HTR-8/SVneo (cell line): ENCODE measurements at regions not wholly inside any gene's neighbourhood (a gene's known extent, or its start where the extent isn't known, plus 50 kb on each side); places are given as distances from the start of the nearest gene placed in this dataset.
"Not testable (repeated sequence)": the region's sequence is repeated elsewhere in the genome, so short reads cannot be mapped to it uniquely, and the experiment has no call there.

Experiments
- DNase-seq: peaks from one replicate; pipeline ENCODE4 v3.0.0; 2011; ENCODE audit warnings: low spot score, mixed read lengths; ENCODE audit not compliant: insufficient read length
- FAIRE-seq: peaks from 2 replicates; lab custom pipeline; 2011; peaks lifted over from hg19 to GRCh38; lab: Jason Lieb, UNC

DNA sequence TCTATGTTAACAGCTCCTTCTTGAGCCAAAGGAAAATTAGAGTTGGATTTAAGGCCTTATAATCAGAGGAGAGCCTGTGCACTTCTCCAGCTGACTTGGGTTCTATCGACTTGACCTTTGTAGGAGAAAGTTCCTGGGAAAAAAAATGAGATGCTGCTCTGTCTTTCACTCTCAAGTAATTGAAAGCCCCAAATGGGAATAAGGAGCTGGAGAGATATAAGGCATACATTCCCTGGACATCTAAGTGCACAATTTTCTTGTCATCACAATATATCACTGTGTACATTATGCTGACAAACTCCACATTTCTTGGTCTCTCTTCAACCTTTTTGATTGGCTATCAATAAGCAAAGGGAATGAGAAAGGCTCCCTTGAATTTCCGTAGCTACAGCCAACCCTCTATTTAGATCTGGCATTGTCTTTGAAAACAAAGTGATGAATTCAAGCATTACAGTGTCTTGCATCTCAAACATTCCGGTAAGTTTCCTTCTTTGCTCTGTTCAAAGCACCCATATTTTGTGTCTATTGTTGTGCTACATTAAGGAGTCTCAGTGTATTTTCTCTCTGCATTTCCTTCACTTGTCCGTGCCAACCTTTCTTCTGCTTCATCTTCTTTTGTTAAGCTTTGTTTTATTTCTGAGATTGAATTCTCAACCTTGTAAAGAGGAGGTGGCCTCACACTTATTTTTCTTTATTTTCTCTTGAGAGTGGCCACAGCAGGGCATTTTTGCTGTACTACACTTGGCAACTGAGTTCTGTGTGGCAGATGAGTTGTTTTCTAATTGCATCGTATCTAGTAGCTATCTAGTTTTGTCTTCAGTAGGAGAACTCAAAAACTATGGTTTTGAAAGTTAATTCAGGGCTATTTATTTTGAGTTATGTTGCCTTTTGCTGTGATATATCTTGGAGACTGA is 450.3 kb upstream of the MAN1A1 start:
- FAIRE-seq, result no peak
- no peak for DNase-seq

DNA sequence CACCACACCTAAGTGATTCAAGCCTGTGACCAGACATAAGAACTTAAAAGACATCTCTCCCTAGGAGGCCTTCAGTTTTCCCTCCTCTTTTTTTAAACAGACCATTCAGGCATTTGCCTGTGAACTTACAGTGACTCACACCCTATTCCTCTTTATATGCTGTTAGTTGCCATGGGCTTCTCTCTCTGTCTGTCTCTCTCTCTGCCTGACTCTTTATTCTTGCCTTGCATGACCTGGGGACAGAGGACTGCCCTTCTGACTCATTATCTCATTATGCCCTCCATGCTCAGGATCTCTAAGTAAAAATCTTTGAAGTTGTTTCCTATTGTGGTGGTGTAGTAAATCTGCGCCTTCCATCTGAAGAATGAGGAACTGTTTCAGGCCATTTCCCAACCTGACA is 442.2 kb upstream of the MAN1A1 start:
- no peak for FAIRE-seq
- no peak for DNase-seq

DNA sequence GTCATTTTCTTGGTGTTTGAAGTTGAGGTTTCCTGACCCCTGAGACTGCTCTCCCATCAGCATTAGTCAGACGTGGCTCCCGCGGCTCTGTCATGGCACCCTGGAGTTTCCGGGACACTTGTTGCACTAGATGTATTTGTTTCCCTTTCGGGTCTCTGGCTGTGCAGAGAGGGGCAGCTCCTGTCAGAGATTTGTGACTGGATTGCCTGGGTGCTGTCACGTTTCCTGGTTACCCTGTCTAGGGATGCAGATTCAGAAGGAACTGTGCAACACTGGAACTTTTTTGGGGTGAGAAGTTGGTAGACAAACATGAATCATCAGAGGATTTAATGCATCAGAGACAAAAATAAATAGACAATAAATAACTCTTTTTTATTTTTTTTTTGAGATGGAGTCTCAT is 431.8 kb upstream of the MAN1A1 start:
- FAIRE-seq (no peak), DNase-seq (no peak)

GRCh38 chr6:119768201-119768600 is 418.6 kb upstream of the MAN1A1 start:
- no peak for DNase-seq
- no peak for FAIRE-seq

- FAIRE-seq, result no peak
Observed at GRCh38 chr6:119764927-119765681, 415.5 kb upstream of the MAN1A1 start.

GRCh38 chr6:119760046-119760445 is 410.5 kb upstream of the MAN1A1 start:
- DNase-seq (no peak), FAIRE-seq (peak; percentile 20)

More at GRCh38 chr6:119764927-119765681, 415.5 kb upstream of the MAN1A1 start:
- DNase-seq, result no peak

- DNase-seq (no peak), FAIRE-seq (no peak)
Observed at GRCh38 chr6:119758385-119758784, 408.8 kb upstream of the MAN1A1 start.

DNA sequence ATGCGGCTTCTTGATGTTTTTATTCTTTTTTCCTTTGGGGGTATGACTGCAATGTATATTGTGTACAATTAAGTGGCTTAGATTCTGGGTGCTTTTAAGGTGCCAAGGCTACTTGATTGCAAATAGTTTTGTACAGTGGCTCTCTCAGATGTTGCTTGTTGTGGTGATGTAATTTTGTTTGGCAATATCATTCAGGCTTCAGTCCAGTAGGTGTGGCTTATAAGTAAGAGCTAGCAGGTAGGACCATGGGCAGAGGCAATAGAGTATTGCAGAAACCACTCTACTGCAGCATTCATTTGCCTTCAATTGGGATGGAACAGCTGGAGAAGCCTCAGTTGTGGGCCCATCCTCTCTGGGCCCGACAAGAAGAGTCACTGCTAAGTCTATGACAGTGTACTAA is 407.9 kb upstream of the MAN1A1 start:
- no peak for DNase-seq
- FAIRE-seq, result no peak

DNA sequence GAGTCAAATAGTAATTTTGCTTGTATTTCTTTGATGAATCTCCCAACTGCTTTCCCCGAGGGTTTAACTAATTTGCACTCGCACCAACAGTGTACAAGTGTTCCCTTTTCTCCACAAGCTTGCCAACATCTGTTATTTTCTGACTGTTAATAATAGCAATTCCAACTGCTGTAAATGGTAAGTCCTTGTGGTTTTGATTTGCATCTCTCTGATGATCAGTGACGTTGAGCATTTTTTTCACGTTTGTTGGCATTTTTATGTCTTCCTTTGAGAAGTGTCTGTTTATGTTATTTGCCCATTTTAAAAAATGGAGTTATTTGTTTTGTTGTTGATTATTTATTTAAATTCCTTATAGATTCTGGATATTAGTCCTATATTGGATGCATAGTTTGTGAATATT is 399.8 kb upstream of the MAN1A1 start:
- no peak for DNase-seq
- no peak for FAIRE-seq

DNA sequence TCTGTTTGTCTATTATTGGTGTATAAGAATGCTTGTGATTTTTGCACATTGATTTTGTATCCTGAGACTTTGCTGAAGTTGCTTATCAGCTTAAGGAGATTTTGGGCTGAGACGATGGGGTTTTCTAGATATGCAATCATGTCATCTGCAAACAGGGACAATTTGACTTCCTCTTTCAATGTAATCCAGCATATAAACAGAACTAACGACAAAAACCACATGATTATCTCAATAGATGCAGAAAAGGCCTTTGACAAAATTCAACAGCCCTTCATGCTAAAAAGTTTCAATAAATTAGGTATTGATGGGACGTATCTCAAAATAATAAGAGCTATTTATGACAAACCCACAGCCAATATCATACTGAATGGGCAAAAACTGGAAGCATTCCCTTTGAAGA is 399.0 kb upstream of the MAN1A1 start:
- not testable (repeated sequence) for DNase-seq, FAIRE-seq

GRCh38 chr6:119742188-119742803 is 392.7 kb upstream of the MAN1A1 start:
- DNase-seq (peak; percentile 21), FAIRE-seq (no peak)

DNA sequence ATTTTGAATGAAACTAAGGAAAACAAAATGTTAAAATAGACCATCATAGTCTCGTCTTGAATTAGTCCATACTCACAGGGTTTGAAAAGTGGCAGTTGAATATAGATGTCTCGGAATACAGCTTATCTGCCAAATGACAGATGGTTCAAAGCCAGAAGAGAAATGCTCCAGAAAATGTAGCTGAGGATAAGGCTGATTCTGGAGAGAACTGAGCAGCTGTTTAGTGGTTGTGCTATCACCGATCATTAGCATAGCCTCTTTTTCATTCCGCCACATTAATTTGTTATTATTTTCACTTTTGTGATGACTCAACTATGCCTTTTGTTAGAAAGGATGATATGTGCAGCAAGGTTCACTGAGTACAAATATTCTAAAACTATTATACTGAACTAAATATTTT is 390.2 kb upstream of the MAN1A1 start:
- FAIRE-seq, result no peak
- DNase-seq, result no peak

- FAIRE-seq, result no peak
- no peak for DNase-seq
Observed at GRCh38 chr6:119738425-119738824, 388.9 kb upstream of the MAN1A1 start.

DNA sequence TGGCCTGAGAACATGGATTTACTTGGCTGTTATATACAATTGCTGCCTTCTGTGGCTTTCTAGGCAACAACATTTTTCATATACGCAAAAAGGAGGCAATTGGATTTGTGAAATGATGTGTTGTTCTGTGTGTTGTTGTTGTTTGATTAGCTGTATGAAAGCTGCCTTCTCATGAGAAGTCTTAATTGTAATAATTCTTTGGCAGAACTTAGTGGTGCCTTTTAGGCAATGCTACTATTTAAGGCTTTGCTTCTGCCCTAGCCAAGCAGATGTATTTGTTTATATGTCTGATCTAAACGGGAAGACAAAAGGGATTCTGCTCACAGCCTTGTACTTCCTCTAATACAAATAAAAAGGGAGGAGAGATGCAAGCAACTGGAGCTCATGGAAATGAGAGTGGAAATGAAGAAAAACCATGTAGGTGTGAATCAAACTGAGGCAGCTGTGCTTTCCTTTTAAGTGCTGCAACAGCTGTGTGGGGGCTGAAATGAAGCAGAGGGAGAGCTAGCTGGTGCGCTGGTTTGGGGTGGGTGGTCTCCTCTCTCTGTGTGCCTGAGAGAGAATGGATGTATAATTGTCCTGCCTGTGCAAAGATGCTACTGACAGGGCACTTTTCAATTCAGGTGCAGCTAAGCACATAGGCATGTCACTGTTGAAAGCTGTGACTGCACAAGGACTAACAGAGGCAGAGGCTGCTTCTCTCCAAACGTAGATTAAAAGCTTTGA is 386.9 kb upstream of the MAN1A1 start:
- FAIRE-seq (no peak), DNase-seq (no peak)

- DNase-seq (no peak), FAIRE-seq (no peak)
Observed at GRCh38 chr6:119735530-119735929, 386.0 kb upstream of the MAN1A1 start.

GRCh38 chr6:119734227-119734626 is 384.7 kb upstream of the MAN1A1 start:
- DNase-seq, result no peak
- no peak for FAIRE-seq

- DNase-seq (no peak), FAIRE-seq (no peak)
Observed at GRCh38 chr6:119728935-119729334, 379.4 kb upstream of the MAN1A1 start.

DNA sequence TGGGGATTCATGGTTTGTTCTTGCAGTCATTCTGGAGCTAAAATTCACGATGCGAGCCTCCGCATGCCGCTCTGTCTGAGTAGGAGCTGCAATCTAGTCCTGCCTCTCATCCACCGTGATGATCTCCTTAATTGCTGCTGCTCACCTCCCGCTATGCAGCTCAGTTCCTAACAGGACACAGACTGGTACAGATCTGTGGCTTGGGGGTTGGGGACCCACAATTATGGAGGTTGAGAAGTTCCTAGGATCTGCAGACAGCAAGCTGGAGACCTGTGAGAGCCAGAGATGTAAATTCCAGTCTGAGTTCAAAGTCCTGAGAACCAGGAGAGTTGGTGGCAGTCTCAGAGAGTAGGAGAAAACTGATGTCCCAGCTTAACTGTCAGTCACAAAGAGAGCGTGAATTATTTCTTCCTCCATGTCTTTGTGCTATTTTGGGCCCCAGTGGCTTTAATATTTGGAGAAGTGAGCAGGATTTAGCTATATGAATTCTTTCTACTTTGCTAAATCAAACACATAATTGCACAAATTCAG is 378.7 kb upstream of the MAN1A1 start:
- FAIRE-seq (no peak), DNase-seq (no peak)

- FAIRE-seq (no peak), DNase-seq (no peak)
Observed at GRCh38 chr6:119727504-119728219, 378.1 kb upstream of the MAN1A1 start.
